Smooth muscle cell (in vitro differentiated cells): ENCODE measurements at regions not wholly inside any gene's neighbourhood (a gene's known extent, or its start where the extent isn't known, plus 50 kb on each side); places are given as distances from the start of the nearest gene placed in this dataset.

ENCODE experiments used
- DNase-seq: peaks from one replicate; lab custom pipeline; 2025; ENCODE audit not compliant: unreplicated experiment; lab: John Stamatoyannopoulos, UW
- H2AFZ ChIP-seq: fragments of 200-600 bp; sonication (generic); 2 replicates; pipeline ENCODE4 v1.6.0; 2016; ENCODE audit warnings: antibody characterized with exemption, low read depth, mild to moderate bottlenecking
- H3F3A ChIP-seq: fragments of 200-600 bp; sonication (generic); 2 replicates; pipeline ENCODE4 v1.6.0; 2017; ENCODE audit warnings: antibody characterized with exemption, low read depth
- H3K27ac ChIP-seq: fragments of 200-600 bp; sonication (generic); 2 replicates; pipeline ENCODE4 v1.5.1; 2016; ENCODE audit warnings: low read depth, mild to moderate bottlenecking
- H3K27me3 ChIP-seq: fragments of 200-600 bp; sonication (generic); 2 replicates; pipeline ENCODE4 v1.6.1; 2016; ENCODE audit warnings: low read depth, mild to moderate bottlenecking
- H3K36me3 ChIP-seq: fragments of 200-600 bp; sonication (generic); 2 replicates; pipeline ENCODE4 v1.5.1; 2016; ENCODE audit warnings: low read depth
- H3K4me1 ChIP-seq: fragments of 200-600 bp; sonication (generic); 2 replicates; pipeline ENCODE4 v1.5.1; 2016; ENCODE audit warnings: low read depth
- H3K4me2 ChIP-seq: fragments of 200-600 bp; sonication (generic); 2 replicates; pipeline ENCODE4 v1.6.0; 2016; ENCODE audit warnings: mild to moderate bottlenecking
- H3K4me3 ChIP-seq: fragments of 200-600 bp; sonication (generic); 2 replicates; pipeline ENCODE4 v1.5.1; 2016; ENCODE audit warnings: mild to moderate bottlenecking
- H3K79me2 ChIP-seq: fragments of 200-600 bp; sonication (generic); 2 replicates; pipeline ENCODE4 v1.6.0; 2016; ENCODE audit warnings: low read depth, mild to moderate bottlenecking
- H3K9ac ChIP-seq: fragments of 200-600 bp; sonication (generic); 2 replicates; pipeline ENCODE4 v1.6.0; 2016; ENCODE audit warnings: low read depth
- H3K9me3 ChIP-seq: fragments of 200-600 bp; sonication (generic); replicated peaks from 2 replicates; pipeline ENCODE4 v1.5.1; 2016; ENCODE audit warnings: low read depth
- H4K20me1 ChIP-seq: fragments of 200-600 bp; sonication (generic); 2 replicates; pipeline ENCODE4 v1.6.0; 2016; ENCODE audit warnings: low read depth
- WGBS: methylation state at CpG from one replicate; pipeline ENCODE4 v1.1.7; 2016; ENCODE audit warnings: low lambda C conversion rate; 5-methylcytosine and 5-hydroxymethylcytosine counted together
- TF ChIP-seq, protein P1 (sequence below): fragments of 200-600 bp; sonication (generic); IDR thresholded peaks from 2 replicates; pipeline ENCODE4 v1.5.1; 2017; ENCODE audit warnings: borderline replicate concordance, mild to moderate bottlenecking, antibody characterized with exemption; ENCODE audit not compliant: insufficient read depth, poor library complexity, severe bottlenecking

DNA sequence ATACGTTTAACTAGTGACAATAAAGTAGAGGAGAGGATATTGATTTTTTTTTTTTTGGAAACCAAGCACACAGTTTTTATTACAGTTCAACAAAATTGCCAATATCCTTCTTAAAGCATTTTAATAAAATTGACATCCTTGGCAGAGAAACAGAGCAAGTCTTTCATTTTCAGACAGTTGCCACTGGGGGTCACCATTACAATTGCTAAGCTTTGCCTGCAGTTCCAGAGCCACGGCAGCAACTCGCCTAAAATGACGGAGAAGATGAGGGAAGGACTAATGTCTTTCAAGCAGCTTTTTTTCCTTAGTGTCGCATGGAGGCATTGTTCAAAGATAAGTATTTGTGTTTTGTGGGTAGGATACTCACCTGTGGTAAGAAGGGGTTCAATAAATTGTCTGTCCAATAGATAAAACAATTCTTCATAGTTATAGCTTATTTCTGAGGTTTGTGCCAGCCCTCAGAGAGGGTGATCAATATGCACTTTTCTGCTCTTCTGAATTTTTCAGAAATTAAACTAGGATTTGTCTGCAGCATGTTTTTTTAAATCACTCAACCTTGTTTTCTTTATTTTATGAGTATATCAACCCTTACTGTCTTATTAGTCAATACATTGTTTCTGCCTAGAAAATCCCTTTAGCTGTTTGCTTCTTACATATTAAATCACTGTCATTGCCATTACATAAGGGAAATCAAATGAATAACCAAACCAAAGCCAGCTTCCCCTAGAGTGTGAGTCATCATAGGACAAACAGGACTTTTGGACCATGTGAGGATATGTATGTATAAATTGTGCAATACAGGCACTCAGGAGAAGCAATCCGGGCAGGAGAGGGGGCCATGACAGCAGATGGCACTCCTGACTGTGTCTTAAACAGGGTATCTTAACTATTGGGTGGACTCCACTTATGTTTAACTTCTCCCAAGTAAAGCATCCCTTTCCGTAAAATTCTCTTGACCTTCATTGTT is 508.1 kb upstream of the ARX start:
- Histone ChIP-seq H3K27me3 (no peaks in the 10 kb centered on the region), H3K9me3 (no peaks in the 10 kb centered on the region), H3K79me2 (no peaks in the 10 kb centered on the region), H3K36me3 (no peaks in the 10 kb centered on the region), H2AFZ (no peak overlapping the region), H3K4me1 (no peaks in the 10 kb centered on the region), H3K9ac (no peak overlapping the region), H4K20me1 (no peaks in the 10 kb centered on the region), H3K4me3 (no peak overlapping the region), H3K4me2 (no peak overlapping the region), H3F3A (no peaks in the 10 kb centered on the region), H3K27ac (no peak overlapping the region)
- no peak for DNase-seq
- TF ChIP-seq, protein P1, sequence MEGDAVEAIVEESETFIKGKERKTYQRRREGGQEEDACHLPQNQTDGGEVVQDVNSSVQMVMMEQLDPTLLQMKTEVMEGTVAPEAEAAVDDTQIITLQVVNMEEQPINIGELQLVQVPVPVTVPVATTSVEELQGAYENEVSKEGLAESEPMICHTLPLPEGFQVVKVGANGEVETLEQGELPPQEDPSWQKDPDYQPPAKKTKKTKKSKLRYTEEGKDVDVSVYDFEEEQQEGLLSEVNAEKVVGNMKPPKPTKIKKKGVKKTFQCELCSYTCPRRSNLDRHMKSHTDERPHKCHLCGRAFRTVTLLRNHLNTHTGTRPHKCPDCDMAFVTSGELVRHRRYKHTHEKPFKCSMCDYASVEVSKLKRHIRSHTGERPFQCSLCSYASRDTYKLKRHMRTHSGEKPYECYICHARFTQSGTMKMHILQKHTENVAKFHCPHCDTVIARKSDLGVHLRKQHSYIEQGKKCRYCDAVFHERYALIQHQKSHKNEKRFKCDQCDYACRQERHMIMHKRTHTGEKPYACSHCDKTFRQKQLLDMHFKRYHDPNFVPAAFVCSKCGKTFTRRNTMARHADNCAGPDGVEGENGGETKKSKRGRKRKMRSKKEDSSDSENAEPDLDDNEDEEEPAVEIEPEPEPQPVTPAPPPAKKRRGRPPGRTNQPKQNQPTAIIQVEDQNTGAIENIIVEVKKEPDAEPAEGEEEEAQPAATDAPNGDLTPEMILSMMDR: peak; percentile 38
- WGBS: 42% methylated on average over 7 of the region's 7 CpGs

DNA sequence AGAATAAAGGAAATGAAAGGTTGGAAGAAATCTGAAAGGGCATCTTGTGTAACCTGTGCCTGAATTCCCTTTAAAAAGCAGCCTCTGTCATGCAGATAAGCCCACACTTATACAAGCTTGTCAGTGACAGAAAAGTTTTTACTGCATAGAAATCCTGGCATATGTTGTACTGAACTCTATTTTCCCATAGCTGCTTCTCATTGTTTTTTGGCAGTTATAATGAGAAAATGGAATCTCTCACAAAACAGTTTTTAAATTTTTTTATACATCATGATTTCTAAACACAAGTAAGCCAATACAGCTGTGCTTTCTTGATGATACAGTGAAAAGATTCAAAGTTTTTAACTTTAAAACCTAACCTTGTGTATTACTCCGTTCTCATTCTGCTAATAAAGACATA is 511.4 kb upstream of the ARX start:
- Histone ChIP-seq H3K27ac (no peak overlapping the region), H3K9me3 (no peaks in the 10 kb centered on the region), H4K20me1 (no peaks in the 10 kb centered on the region), H3K4me1 (no peaks in the 10 kb centered on the region), H3K9ac (no peak overlapping the region), H3K4me3 (no peak overlapping the region), H3K79me2 (no peaks in the 10 kb centered on the region), H3F3A (no peaks in the 10 kb centered on the region), H3K36me3 (no peaks in the 10 kb centered on the region), H2AFZ (no peak overlapping the region), H3K27me3 (no peaks in the 10 kb centered on the region), H3K4me2 (no peak overlapping the region)
- 70% methylated on average over 1 of the region's 1 CpG for WGBS
- TF ChIP-seq, protein P1: no peak
- no peak for DNase-seq

DNA sequence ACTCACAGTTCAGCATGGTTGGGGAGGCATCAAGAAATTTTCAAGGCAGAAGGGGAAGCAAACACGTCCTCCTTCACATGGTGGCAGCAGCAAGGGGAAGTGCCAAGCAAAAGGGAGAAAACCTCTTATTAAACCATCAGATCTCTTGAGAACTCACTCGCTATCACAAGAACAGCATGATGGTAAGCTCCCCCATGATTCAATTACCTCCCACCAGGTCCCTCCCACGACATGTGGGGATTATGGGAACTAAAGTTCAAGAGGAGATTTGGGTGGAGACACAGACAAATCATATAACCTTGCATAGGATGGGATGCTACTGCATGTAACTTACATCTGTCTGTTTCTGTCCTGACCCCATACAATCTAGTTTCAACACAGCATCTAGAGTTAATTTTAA is 511.8 kb upstream of the ARX start:
- Histone ChIP-seq H3K4me1 (no peaks in the 10 kb centered on the region), H3K4me2 (no peak overlapping the region)

More for the DNA sequence above, 511.8 kb upstream of the ARX start:
- Histone ChIP-seq H3K9ac (no peak overlapping the region), H4K20me1 (no peaks in the 10 kb centered on the region), H3K9me3 (no peaks in the 10 kb centered on the region), H3K27me3 (no peaks in the 10 kb centered on the region), H3K36me3 (no peaks in the 10 kb centered on the region), H2AFZ (no peak overlapping the region), H3K27ac (no peak overlapping the region), H3K4me3 (no peak overlapping the region), H3F3A (no peaks in the 10 kb centered on the region), H3K79me2 (no peaks in the 10 kb centered on the region)
- 56% methylated on average over 3 of the region's 3 CpGs for WGBS
- TF ChIP-seq, protein P1: no peak
- no peak for DNase-seq
